ENCODE measurements at regions not wholly inside any gene's neighbourhood (a gene's known extent, or its start where the extent isn't known, plus 50 kb on each side); places are given as distances from the start of the nearest gene placed in this dataset.

GRCh38 chr4:149901128-149901527 lies 85.5 kb upstream of the IQCM start:
- TF ChIP-seq CTCF (IDR thresholded peaks at IDR 0.05) (no peak), POLR2AphosphoS5 (IDR thresholded peaks at IDR 0.05; ENCODE audit: insufficient read depth in 1 of 2, low read depth in 1 of 2) (no peak), POLR2A (IDR thresholded peaks at IDR 0.05) (no peak)
